ENCODE measurements at regions not wholly inside any gene's neighbourhood (a gene's known extent, or its start where the extent isn't known, plus 50 kb on each side); places are given as distances from the start of the nearest gene placed in this dataset.

DNA sequence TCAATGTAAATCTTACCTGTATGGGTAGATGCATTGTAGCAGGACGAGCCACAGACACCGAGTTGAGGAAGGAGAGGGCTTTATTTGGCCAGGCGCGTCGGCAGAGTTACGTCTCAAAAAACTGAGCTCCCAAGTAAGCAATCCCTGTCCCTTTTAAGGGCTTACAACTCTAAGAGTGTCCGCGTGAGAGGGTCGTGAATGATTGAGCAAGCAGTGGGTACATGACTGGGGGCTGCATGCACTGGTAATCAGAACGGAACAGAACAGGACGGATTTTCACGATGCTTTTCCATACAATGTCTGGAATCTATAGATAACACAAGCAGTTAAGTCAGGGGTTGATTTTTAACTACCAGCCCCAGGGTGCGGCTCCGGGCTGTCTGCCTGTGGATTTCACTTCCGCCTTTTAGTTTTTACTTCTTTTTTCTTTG, 524.9 kb upstream of the HTR2C start (continued):
- TF ChIP-seq ZSCAN32 (CRISPR knock-in tag; IDR thresholded peaks at IDR 0.05) (no peak), HDAC2 (IDR thresholded peaks at IDR 0.05) (0 out of 2 replicates have a peak, but pooled peaks have one; percentile 86), DNMT1 (IDR thresholded peaks at IDR 0.05) (no peak), ELF4 (CRISPR knock-in tag; IDR thresholded peaks at IDR 0.05) (no peak), HDAC1 (IDR thresholded peaks at IDR 0.05) (peak in 1 of 2 experiments; percentile 71; a peak in 2 of 4 replicates), RBM34 (IDR thresholded peaks at IDR 0.05; ENCODE audit: borderline replicate concordance, insufficient read depth, low read length) (no peak), MEF2D (tag; conservative IDR thresholded peaks at IDR 0.05; ENCODE audit: low read depth) (no peak), CSDE1 (IDR thresholded peaks at IDR 0.05) (no peak), RCOR1 (IDR thresholded peaks at IDR 0.05; ENCODE audit: borderline replicate concordance in 1 of 2, low read depth in 2 of 2, low read length in 2 of 2) (peak in 1 of 2 experiments; percentile 77; a peak in 3 of 4 replicates), SMAD3 (CRISPR knock-in tag; conservative IDR thresholded peaks at IDR 0.05) (no peak), BRCA1 (IDR thresholded peaks at IDR 0.05) (no peak), BRCA1 (CRISPR knock-in tag; IDR thresholded peaks at IDR 0.05) (no peak), SIN3B (IDR thresholded peaks at IDR 0.05; ENCODE audit: low read depth) (no peak), SMARCA5 (IDR thresholded peaks at IDR 0.05) (no peak)
- TF ChIP-seq, protein P1, sequence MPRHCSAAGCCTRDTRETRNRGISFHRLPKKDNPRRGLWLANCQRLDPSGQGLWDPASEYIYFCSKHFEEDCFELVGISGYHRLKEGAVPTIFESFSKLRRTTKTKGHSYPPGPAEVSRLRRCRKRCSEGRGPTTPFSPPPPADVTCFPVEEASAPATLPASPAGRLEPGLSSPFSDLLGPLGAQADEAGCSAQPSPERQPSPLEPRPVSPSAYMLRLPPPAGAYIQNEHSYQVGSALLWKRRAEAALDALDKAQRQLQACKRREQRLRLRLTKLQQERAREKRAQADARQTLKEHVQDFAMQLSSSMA (CRISPR knock-in tag; IDR thresholded peaks at IDR 0.05): no peak
- TF ChIP-seq, protein P2, sequence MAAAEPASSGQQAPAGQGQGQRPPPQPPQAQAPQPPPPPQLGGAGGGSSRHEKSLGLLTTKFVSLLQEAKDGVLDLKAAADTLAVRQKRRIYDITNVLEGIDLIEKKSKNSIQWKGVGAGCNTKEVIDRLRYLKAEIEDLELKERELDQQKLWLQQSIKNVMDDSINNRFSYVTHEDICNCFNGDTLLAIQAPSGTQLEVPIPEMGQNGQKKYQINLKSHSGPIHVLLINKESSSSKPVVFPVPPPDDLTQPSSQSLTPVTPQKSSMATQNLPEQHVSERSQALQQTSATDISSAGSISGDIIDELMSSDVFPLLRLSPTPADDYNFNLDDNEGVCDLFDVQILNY (CRISPR knock-in tag; IDR thresholded peaks at IDR 0.05): no peak
- TF ChIP-seq, protein P3, sequence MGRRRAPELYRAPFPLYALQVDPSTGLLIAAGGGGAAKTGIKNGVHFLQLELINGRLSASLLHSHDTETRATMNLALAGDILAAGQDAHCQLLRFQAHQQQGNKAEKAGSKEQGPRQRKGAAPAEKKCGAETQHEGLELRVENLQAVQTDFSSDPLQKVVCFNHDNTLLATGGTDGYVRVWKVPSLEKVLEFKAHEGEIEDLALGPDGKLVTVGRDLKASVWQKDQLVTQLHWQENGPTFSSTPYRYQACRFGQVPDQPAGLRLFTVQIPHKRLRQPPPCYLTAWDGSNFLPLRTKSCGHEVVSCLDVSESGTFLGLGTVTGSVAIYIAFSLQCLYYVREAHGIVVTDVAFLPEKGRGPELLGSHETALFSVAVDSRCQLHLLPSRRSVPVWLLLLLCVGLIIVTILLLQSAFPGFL (CRISPR knock-in tag; IDR thresholded peaks at IDR 0.05): no peak
- TF ChIP-seq, protein P4, sequence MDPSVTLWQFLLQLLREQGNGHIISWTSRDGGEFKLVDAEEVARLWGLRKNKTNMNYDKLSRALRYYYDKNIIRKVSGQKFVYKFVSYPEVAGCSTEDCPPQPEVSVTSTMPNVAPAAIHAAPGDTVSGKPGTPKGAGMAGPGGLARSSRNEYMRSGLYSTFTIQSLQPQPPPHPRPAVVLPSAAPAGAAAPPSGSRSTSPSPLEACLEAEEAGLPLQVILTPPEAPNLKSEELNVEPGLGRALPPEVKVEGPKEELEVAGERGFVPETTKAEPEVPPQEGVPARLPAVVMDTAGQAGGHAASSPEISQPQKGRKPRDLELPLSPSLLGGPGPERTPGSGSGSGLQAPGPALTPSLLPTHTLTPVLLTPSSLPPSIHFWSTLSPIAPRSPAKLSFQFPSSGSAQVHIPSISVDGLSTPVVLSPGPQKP (CRISPR knock-in tag; IDR thresholded peaks at IDR 0.05): no peak
- TF ChIP-seq, protein P5, sequence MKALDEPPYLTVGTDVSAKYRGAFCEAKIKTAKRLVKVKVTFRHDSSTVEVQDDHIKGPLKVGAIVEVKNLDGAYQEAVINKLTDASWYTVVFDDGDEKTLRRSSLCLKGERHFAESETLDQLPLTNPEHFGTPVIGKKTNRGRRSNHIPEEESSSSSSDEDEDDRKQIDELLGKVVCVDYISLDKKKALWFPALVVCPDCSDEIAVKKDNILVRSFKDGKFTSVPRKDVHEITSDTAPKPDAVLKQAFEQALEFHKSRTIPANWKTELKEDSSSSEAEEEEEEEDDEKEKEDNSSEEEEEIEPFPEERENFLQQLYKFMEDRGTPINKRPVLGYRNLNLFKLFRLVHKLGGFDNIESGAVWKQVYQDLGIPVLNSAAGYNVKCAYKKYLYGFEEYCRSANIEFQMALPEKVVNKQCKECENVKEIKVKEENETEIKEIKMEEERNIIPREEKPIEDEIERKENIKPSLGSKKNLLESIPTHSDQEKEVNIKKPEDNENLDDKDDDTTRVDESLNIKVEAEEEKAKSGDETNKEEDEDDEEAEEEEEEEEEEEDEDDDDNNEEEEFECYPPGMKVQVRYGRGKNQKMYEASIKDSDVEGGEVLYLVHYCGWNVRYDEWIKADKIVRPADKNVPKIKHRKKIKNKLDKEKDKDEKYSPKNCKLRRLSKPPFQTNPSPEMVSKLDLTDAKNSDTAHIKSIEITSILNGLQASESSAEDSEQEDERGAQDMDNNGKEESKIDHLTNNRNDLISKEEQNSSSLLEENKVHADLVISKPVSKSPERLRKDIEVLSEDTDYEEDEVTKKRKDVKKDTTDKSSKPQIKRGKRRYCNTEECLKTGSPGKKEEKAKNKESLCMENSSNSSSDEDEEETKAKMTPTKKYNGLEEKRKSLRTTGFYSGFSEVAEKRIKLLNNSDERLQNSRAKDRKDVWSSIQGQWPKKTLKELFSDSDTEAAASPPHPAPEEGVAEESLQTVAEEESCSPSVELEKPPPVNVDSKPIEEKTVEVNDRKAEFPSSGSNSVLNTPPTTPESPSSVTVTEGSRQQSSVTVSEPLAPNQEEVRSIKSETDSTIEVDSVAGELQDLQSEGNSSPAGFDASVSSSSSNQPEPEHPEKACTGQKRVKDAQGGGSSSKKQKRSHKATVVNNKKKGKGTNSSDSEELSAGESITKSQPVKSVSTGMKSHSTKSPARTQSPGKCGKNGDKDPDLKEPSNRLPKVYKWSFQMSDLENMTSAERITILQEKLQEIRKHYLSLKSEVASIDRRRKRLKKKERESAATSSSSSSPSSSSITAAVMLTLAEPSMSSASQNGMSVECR (CRISPR knock-in tag; IDR thresholded peaks at IDR 0.05): no peak

Data from K562 (cell line).